ENCODE measurements at regions not wholly inside any gene's neighbourhood (a gene's known extent, or its start where the extent isn't known, plus 50 kb on each side); places are given as distances from the start of the nearest gene placed in this dataset.

GRCh38 chr12:4045786-4046494 lies 172.7 kb upstream of the PARP11 start:
- no peak overlapping the region for H3K4me3 ChIP-seq (ENCODE audit: low read length)
- H3K9ac ChIP-seq (ENCODE audit: low read length): no peak overlapping the region
- H3K4me2 ChIP-seq (ENCODE audit: low read length): no peak overlapping the region
- no peaks in the 10 kb centered on the region for H3K9me3 ChIP-seq (ENCODE audit: low read length)
- no peak overlapping the region for H3K27ac ChIP-seq (ENCODE audit: low read length)
- H3K36me3 ChIP-seq (ENCODE audit: insufficient read depth, low read length): no peaks in the 10 kb centered on the region
- no peaks in the 10 kb centered on the region for H3K79me2 ChIP-seq (replicated peaks; ENCODE audit: insufficient read depth, low read length)
- H3F3A ChIP-seq (ENCODE audit: insufficient read depth, low read length, poor library complexity, severe bottlenecking): no peaks in the 10 kb centered on the region
- TF ChIP-seq EZH2 (IDR thresholded peaks at IDR 0.05; ENCODE audit: borderline replicate concordance, insufficient read depth, low read length, poor library complexity, severe bottlenecking) (no peak), SMC3 (conservative IDR thresholded peaks at IDR 0.05; ENCODE audit: poor library complexity) (no peak), RAD21 (conservative IDR thresholded peaks at IDR 0.05) (no peak), MXI1 (conservative IDR thresholded peaks at IDR 0.05; ENCODE audit: poor library complexity, severe bottlenecking) (no peak), EP300 (conservative IDR thresholded peaks at IDR 0.05; ENCODE audit: poor library complexity, severe bottlenecking) (no peak)
- TF ChIP-seq, protein P1, sequence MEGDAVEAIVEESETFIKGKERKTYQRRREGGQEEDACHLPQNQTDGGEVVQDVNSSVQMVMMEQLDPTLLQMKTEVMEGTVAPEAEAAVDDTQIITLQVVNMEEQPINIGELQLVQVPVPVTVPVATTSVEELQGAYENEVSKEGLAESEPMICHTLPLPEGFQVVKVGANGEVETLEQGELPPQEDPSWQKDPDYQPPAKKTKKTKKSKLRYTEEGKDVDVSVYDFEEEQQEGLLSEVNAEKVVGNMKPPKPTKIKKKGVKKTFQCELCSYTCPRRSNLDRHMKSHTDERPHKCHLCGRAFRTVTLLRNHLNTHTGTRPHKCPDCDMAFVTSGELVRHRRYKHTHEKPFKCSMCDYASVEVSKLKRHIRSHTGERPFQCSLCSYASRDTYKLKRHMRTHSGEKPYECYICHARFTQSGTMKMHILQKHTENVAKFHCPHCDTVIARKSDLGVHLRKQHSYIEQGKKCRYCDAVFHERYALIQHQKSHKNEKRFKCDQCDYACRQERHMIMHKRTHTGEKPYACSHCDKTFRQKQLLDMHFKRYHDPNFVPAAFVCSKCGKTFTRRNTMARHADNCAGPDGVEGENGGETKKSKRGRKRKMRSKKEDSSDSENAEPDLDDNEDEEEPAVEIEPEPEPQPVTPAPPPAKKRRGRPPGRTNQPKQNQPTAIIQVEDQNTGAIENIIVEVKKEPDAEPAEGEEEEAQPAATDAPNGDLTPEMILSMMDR (IDR thresholded peaks at IDR 0.05; ENCODE audit: poor library complexity, severe bottlenecking): no peak
- no peak overlapping the region for H2AFZ ChIP-seq (ENCODE audit: low read depth, low read length)
- H4K20me1 ChIP-seq (ENCODE audit: insufficient read depth): no peaks in the 10 kb centered on the region
- no peaks in the 10 kb centered on the region for H3K27me3 ChIP-seq (ENCODE audit: insufficient read depth, low read depth, low read length)
- no peaks in the 10 kb centered on the region for H3K9me2 ChIP-seq (ENCODE audit: insufficient read depth, low read length)

DNA sequence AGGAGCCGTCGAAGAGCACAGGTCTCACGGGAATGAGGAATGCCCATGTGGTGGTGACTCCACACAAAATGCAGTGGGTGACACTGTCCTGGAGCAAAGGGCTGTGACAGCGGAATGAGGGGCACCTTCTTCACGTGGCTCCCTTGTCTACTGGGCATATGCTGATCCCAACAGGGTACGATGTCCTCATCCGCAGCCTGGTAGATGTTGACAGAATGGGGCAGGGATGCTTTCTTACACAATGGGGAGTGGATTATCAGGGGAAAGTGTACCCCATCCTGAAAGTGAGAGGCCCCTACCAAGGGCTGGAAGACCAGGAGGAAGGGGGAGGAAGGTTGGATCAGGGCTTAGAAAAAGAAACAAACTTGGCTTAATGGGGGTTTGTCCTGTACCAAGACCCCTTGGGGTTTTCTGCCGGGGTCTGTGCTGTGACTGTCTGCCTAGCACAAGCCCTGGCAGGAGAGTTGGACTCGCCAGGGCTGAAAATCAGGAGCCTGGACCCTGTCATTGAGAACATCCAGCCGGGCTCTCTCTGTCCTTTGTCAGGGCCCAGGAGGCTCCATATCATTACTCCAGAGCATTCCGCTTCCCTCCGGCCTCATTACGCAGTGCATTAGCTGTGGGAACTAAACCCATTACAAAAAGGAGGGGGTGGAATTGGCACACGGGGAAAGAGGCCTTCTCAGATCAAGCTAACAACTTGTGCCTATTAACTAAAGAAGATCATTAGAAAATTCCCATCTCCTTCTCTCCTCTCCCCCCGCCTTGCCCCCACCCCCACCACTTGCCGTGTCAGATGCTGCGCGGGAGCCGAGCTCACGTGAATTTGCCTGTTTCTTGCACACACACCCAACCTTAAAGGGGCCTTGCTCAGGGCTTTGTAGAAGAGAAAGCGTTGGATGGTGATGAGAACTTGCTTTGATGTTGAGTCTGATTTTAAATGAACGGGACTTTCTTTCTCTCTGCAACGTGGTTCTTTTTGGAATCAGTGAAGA lies 171.8 kb upstream of the PARP11 start:
- Histone ChIP-seq H2AFZ (ENCODE audit: low read depth, low read length) (no peak overlapping the region), H3K27me3 (ENCODE audit: insufficient read depth, low read depth, low read length) (no peaks in the 10 kb centered on the region), H3K4me3 (ENCODE audit: low read length) (no peak overlapping the region)

More for the DNA sequence above, 171.8 kb upstream of the PARP11 start:
- H3F3A ChIP-seq (ENCODE audit: insufficient read depth, low read length, poor library complexity, severe bottlenecking): no peaks in the 10 kb centered on the region
- H4K20me1 ChIP-seq (ENCODE audit: insufficient read depth): no peaks in the 10 kb centered on the region
- no peak overlapping the region for H3K27ac ChIP-seq (ENCODE audit: low read length)
- no peaks in the 10 kb centered on the region for H3K9me2 ChIP-seq (ENCODE audit: insufficient read depth, low read length)
- no peaks in the 10 kb centered on the region for H3K9me3 ChIP-seq (ENCODE audit: low read length)
- TF ChIP-seq, protein P1 (IDR thresholded peaks at IDR 0.05; ENCODE audit: poor library complexity, severe bottlenecking): no peak
- TF ChIP-seq REST (IDR thresholded peaks at IDR 0.05; ENCODE audit: borderline replicate concordance): no peak
- TF ChIP-seq RAD21 (conservative IDR thresholded peaks at IDR 0.05): no peak
- no peak for TF ChIP-seq SMC3 (conservative IDR thresholded peaks at IDR 0.05; ENCODE audit: poor library complexity)
- no peak for TF ChIP-seq EP300 (conservative IDR thresholded peaks at IDR 0.05; ENCODE audit: poor library complexity, severe bottlenecking)
- no peak for TF ChIP-seq EZH2 (IDR thresholded peaks at IDR 0.05; ENCODE audit: borderline replicate concordance, insufficient read depth, low read length, poor library complexity, severe bottlenecking)
- no peak for TF ChIP-seq POLR2AphosphoS5 (IDR thresholded peaks at IDR 0.05)
- no peak for TF ChIP-seq MXI1 (conservative IDR thresholded peaks at IDR 0.05; ENCODE audit: poor library complexity, severe bottlenecking)
- TF ChIP-seq TAF1 (IDR thresholded peaks at IDR 0.05; ENCODE audit: low read depth): no peak
- no peaks in the 10 kb centered on the region for H3K79me2 ChIP-seq (replicated peaks; ENCODE audit: insufficient read depth, low read length)
- H3K36me3 ChIP-seq (ENCODE audit: insufficient read depth, low read length): no peaks in the 10 kb centered on the region
- H3K9ac ChIP-seq (ENCODE audit: low read length): no peak overlapping the region
- H3K4me2 ChIP-seq (ENCODE audit: low read length): no peak overlapping the region
